HCT116 (cell line): ENCODE measurements at regions not wholly inside any gene's neighbourhood (a gene's known extent, or its start where the extent isn't known, plus 50 kb on each side); places are given as distances from the start of the nearest gene placed in this dataset.

Experiments used
- ATAC-seq: fragments of 200-7000 bp; cut with Tn5 transposase; 2 replicates; pipeline ENCODE4 v1.9.1; 2020; ENCODE audit warnings: mild to moderate bottlenecking, moderate library complexity
- BruUV-seq: library from RNA; stranded (reverse); fragments of 400-500 nt; replicated peaks from 2 replicates; lab custom pipeline; 2021; lab: Mats Ljungman, UMichigan
- CTCF ChIA-PET: fragments of 300-600 bp; sonication (Branson Sonifier 250); formaldehyde crosslinking; loops from one replicate; lab custom pipeline; 2021; ENCODE audit warnings: antibody characterized with exemption; lab: Charles Lee
- POLR2A ChIA-PET: fragments of 300-600, 350-600 bp; sonication (Branson Sonifier 250); formaldehyde crosslinking; loops from one replicate; lab custom pipeline; 2021; ENCODE audit warnings: antibody characterized with exemption; lab: Charles Lee
- RAD21 ChIA-PET, 2 experiments: fragments of 300-600 bp; sonication (Branson Sonifier 250); formaldehyde crosslinking; loops; one replicate each; lab custom pipeline; 2023; ENCODE audit warnings: low total read pairs in 2 of 2; ENCODE audit not compliant: uncharacterized antibody in 2 of 2, unreplicated experiment in 2 of 2, low non-redundant PET in 1 of 2; lab: Charles Lee
- DNase-seq: peaks from one replicate; pipeline ENCODE4 v3.0.0-alpha.2; 2010; ENCODE audit warnings: low read depth, low spot score
- H2AFZ ChIP-seq: fragments of 200-600 bp; shearing (Covaris generic), sonication (generic); 2 replicates; pipeline ENCODE4 v1.6.1; 2017; ENCODE audit warnings: low read depth, mixed run types, mixed read lengths, antibody characterized with exemption, low read length; ENCODE audit not compliant: poor library complexity, severe bottlenecking
- H3K27ac ChIP-seq: 2 replicates; pipeline ENCODE4 v1.5.1; 2012; ENCODE audit warnings: low read depth, low read length
- H3K27me3 ChIP-seq: fragments of 200-600 bp; sonication (generic); 2 replicates; pipeline ENCODE4 v1.6.1; 2016; ENCODE audit warnings: mixed run types, low read length, mixed read lengths; ENCODE audit not compliant: insufficient read depth
- H3K36me3 ChIP-seq, 2 experiments: fragments of 200-500 bp in 1 of 2; fragments of 200-600 bp in 1 of 2; sonication (Bioruptor generic) in 1 of 2; sonication (generic) in 1 of 2; 2 replicates each; pipeline versions ENCODE4 v1.5.1 to v1.6.1; 2014 to 2016; ENCODE audit warnings: low read length in 2 of 2, inconsistent platforms in 1 of 2, mixed read lengths in 1 of 2, mixed run types in 1 of 2; ENCODE audit not compliant: insufficient read depth in 2 of 2, control insufficient read depth in 1 of 2
- H3K4me1 ChIP-seq, 2 experiments: fragments of 200-600 bp in 1 of 2; sonication (generic) in 1 of 2; 2 replicates each; pipeline versions ENCODE4 v1.5.1 to v1.6.1; 2012 to 2017; ENCODE audit warnings: low read length in 2 of 2, inconsistent platforms in 1 of 2, mild to moderate bottlenecking in 1 of 2, mixed read lengths in 1 of 2, mixed run types in 1 of 2, moderate library complexity in 1 of 2; ENCODE audit not compliant: insufficient read depth in 2 of 2, control insufficient read depth in 1 of 2
- H3K4me2 ChIP-seq: fragments of 200-600 bp; sonication (generic); 2 replicates; pipeline ENCODE4 v1.6.1; 2017; ENCODE audit warnings: mixed run types, low read length, mixed read lengths
- H3K4me3 ChIP-seq, 2 experiments: fragments of 200-600 bp in 1 of 2; sonication (generic) in 1 of 2; replicated peaks in 1 of 2; 2 replicates each; pipeline ENCODE4 v1.5.1; 2011 to 2016; ENCODE audit warnings: low read length in 2 of 2, control low read depth in 1 of 2, low read depth in 1 of 2, mild to moderate bottlenecking in 1 of 2, mixed read lengths in 1 of 2, mixed run types in 1 of 2
- H3K79me2 ChIP-seq: fragments of 200-600 bp; sonication (generic); 2 replicates; pipeline ENCODE4 v1.6.1; 2017; ENCODE audit warnings: mild to moderate bottlenecking, mixed run types, low read length, moderate library complexity, mixed read lengths; ENCODE audit not compliant: insufficient read depth
- H3K9ac ChIP-seq: fragments of 200-600 bp; sonication (generic); 2 replicates; pipeline ENCODE4 v1.6.1; 2016; ENCODE audit warnings: low read length, mixed read lengths
- H3K9me2 ChIP-seq: fragments of 200-600 bp; sonication (generic), shearing (Covaris generic); 2 replicates; pipeline ENCODE4 v1.6.1; 2017; ENCODE audit warnings: mixed run types, mild to moderate bottlenecking, moderate library complexity; ENCODE audit not compliant: insufficient read depth
- H3K9me3 ChIP-seq, 2 experiments: fragments of 200-500 bp in 1 of 2; fragments of 200-600 bp in 1 of 2; sonication (Bioruptor generic) in 1 of 2; sonication (generic) in 1 of 2; 2 replicates each; pipeline ENCODE4 v1.6.1; 2014 to 2017; ENCODE audit warnings: low read length in 2 of 2, mixed read lengths in 2 of 2, inconsistent platforms in 1 of 2, low read depth in 1 of 2, mild to moderate bottlenecking in 1 of 2, mixed run types in 1 of 2, moderate library complexity in 1 of 2; ENCODE audit not compliant: control insufficient read depth in 1 of 2, insufficient read depth in 1 of 2
- H4K20me1 ChIP-seq: fragments of 200-600 bp; sonication (generic), shearing (Covaris generic); 2 replicates; pipeline ENCODE4 v1.6.1; 2017; ENCODE audit warnings: mixed run types, mild to moderate bottlenecking, moderate library complexity; ENCODE audit not compliant: insufficient read depth
- ATF3 ChIP-seq: IDR thresholded peaks from 2 replicates; pipeline ENCODE4 v1.6.1; 2012
- CBX3 ChIP-seq: IDR thresholded peaks from 2 replicates; pipeline ENCODE4 v1.6.1; 2012; ENCODE audit warnings: low read depth
- CEBPB ChIP-seq: IDR thresholded peaks from 2 replicates; pipeline ENCODE4 v1.6.1; 2012; ENCODE audit warnings: low read depth
- CTCF ChIP-seq, 3 experiments: fragments of 200-600 bp in 1 of 3; sonication (generic) in 1 of 3; IDR thresholded peaks in 2 of 3; conservative IDR thresholded peaks in 1 of 3; 2 replicates each; pipeline ENCODE4 v1.5.1; 2012 to 2017; ENCODE audit warnings: low read depth in 2 of 3, low read length in 2 of 3, antibody characterized with exemption in 1 of 3, borderline replicate concordance in 1 of 3, control low read depth in 1 of 3, mild to moderate bottlenecking in 1 of 3, mixed read lengths in 1 of 3, mixed run types in 1 of 3, moderate library complexity in 1 of 3; ENCODE audit not compliant: insufficient read depth in 1 of 3
- ELF1 ChIP-seq: IDR thresholded peaks from 2 replicates; pipeline ENCODE4 v1.6.1; 2012; ENCODE audit warnings: low read depth, borderline replicate concordance
- FOSL1 ChIP-seq: IDR thresholded peaks from 2 replicates; pipeline ENCODE4 v1.6.1; 2012; ENCODE audit warnings: low read depth
- JUND ChIP-seq: IDR thresholded peaks from 2 replicates; pipeline ENCODE4 v1.6.1; 2012
- MAX ChIP-seq: IDR thresholded peaks from 2 replicates; pipeline ENCODE4 v1.6.1; 2012
- POLR2AphosphoS5 ChIP-seq: IDR thresholded peaks from 2 replicates; pipeline ENCODE4 v1.6.1; 2011; ENCODE audit warnings: mild to moderate bottlenecking, low read depth, low read length, moderate library complexity
- REST ChIP-seq: IDR thresholded peaks from 2 replicates; pipeline ENCODE4 v1.6.1; 2012; ENCODE audit warnings: low read depth
- SIN3A ChIP-seq: IDR thresholded peaks from 2 replicates; pipeline ENCODE4 v1.6.1; 2012; ENCODE audit warnings: low read depth
- SP1 ChIP-seq: IDR thresholded peaks from 2 replicates; pipeline ENCODE4 v1.6.1; 2012; ENCODE audit warnings: low read depth
- SRF ChIP-seq: IDR thresholded peaks from 2 replicates; pipeline ENCODE4 v1.6.1; 2012; ENCODE audit warnings: low read depth
- ZBTB33 ChIP-seq: IDR thresholded peaks from 2 replicates; pipeline ENCODE4 v1.6.1; 2011; ENCODE audit warnings: mild to moderate bottlenecking, low read length, moderate library complexity; ENCODE audit not compliant: insufficient replicate concordance; ENCODE audit errors: extremely low read depth
- ZNF274 ChIP-seq: fragments of 200-500 bp; sonication (Bioruptor generic); IDR thresholded peaks from 2 replicates; pipeline ENCODE4 v1.6.1; 2014; ENCODE audit warnings: mild to moderate bottlenecking, low read depth, low read length, inconsistent platforms
- intact Hi-C: fragments of 100-400 bp; cut with micrococcal nuclease; formaldehyde crosslinking; loops from 2 replicates; pipeline ENCODE4 v1.10.0; 2022

GRCh38 chr5:175809531-175810121 is 61.8 kb upstream of the CPLX2 start:
- intact Hi-C loops = loop anchor here (5.0 kb wide), 1 partner anchor 733 kb away; no protein-coding TSS in a partner anchor
- Histone ChIP-seq H3K36me3 (no peaks in the 10 kb centered on the region), H3K4me1 (peaks cover 24 to 37% of the 10 kb centered on the region in 2 experiments), H3K79me2 (no peaks in the 10 kb centered on the region), H3K9me3 (no peaks in the 10 kb centered on the region), H3K27ac (no peak overlapping the region), H3K27me3 (no peaks in the 10 kb centered on the region), H2AFZ (peak overlapping the region; percentile 20), H3K4me2 (peak overlapping the region; percentile 72), H3K4me3 (peak overlapping the region; percentile 8 to 46), H3K9ac (peak overlapping the region; percentile 46), H3K9me2 (no peaks in the 10 kb centered on the region), H4K20me1 (no peaks in the 10 kb centered on the region)
- ATAC-seq (peak; percentile 84), DNase-seq (peak; percentile 37)
- ChIA-PET POLR2A (interaction anchor here (0.9 to 1.4 kb wide), 2 partner anchors 9 to 12 kb away, joined by 4 to 7 read pairs; no protein-coding TSS in a partner anchor), CTCF (interaction anchor here (1.0 to 1.2 kb wide), 2 partner anchors 59 to 80 kb away, joined by 4 read pairs; no protein-coding TSS in a partner anchor), RAD21 (no interaction called here)
- TF ChIP-seq ZBTB33 (no peak), ZNF274 (no peak), FOSL1 (peak; percentile 79), SP1 (no peak), REST (no peak), MAX (peak; percentile 51; the same call in 1 of the 2 replicates), JUND (peak; percentile 79), POLR2AphosphoS5 (no peak), CBX3 (peak; percentile 43; the same call in 1 of the 2 replicates), CEBPB (no peak), SIN3A (no peak), CTCF (IDR thresholded peaks at IDR 0.05 in 2 of 3, conservative IDR thresholded peaks at IDR 0.05 in 1 of 3; ENCODE audit: borderline replicate concordance in 1 of 3, insufficient read depth in 1 of 3, low read depth in 2 of 3, low read length in 2 of 3) (no peak), ATF3 (0 out of 2 replicates have a peak, but pooled peaks have one; percentile 29), ELF1 (no peak), SRF (no peak)
- no TSS peak for BruUV-seq
